ENCODE measurements at regions not wholly inside any gene's neighbourhood (a gene's known extent, or its start where the extent isn't known, plus 50 kb on each side); places are given as distances from the start of the nearest gene placed in this dataset.
A peak's percentile ranks its signal among the peaks of the same experiment; 100 is the strongest.

- TF ChIP-seq PREB (CRISPR knock-in tag; IDR thresholded peaks at IDR 0.05) = no peak
- TF ChIP-seq CCDC6 (CRISPR knock-in tag; IDR thresholded peaks at IDR 0.05) = no peak
- TF ChIP-seq ZEB1 (IDR thresholded peaks at IDR 0.05; ENCODE audit: insufficient replicate concordance, low read depth) = no peak
- TF ChIP-seq ZNF513 (CRISPR knock-in tag; conservative IDR thresholded peaks at IDR 0.05) = no peak
- no peak for TF ChIP-seq SP140L (CRISPR knock-in tag; IDR thresholded peaks at IDR 0.05; ENCODE audit: borderline replicate concordance)
- peak; percentile 100 for TF ChIP-seq RXRB (CRISPR knock-in tag; IDR thresholded peaks at IDR 0.05; ENCODE audit: borderline replicate concordance)
- TF ChIP-seq BCL3 (CRISPR knock-in tag; IDR thresholded peaks at IDR 0.05) = no peak
- TF ChIP-seq ZFP1 (CRISPR knock-in tag; IDR thresholded peaks at IDR 0.05) = peak; percentile 89
- TF ChIP-seq ZNF615 (CRISPR knock-in tag; IDR thresholded peaks at IDR 0.05; ENCODE audit: borderline replicate concordance) = no peak
- no peak for TF ChIP-seq ZSCAN29 (CRISPR knock-in tag; conservative IDR thresholded peaks at IDR 0.05)
- TF ChIP-seq THRA (CRISPR knock-in tag; IDR thresholded peaks at IDR 0.05; ENCODE audit: borderline replicate concordance) = peak; percentile 100
- no peak for TF ChIP-seq CAMTA2 (CRISPR knock-in tag; IDR thresholded peaks at IDR 0.05; ENCODE audit: borderline replicate concordance)
- TF ChIP-seq ZNF710 (CRISPR knock-in tag; IDR thresholded peaks at IDR 0.05; ENCODE audit: borderline replicate concordance) = no peak
- TF ChIP-seq ZMYM3 (CRISPR knock-in tag; IDR thresholded peaks at IDR 0.05) = no peak
- TF ChIP-seq FOXC1 (CRISPR knock-in tag; IDR thresholded peaks at IDR 0.05; ENCODE audit: borderline replicate concordance) = no peak
- no peak for TF ChIP-seq MBNL3 (CRISPR knock-in tag; conservative IDR thresholded peaks at IDR 0.05)
- TF ChIP-seq RXRA (CRISPR knock-in tag; IDR thresholded peaks at IDR 0.05) = peak; percentile 68; the same call in 1 of the 2 replicates
- no peak for TF ChIP-seq ZNF589 (CRISPR knock-in tag; conservative IDR thresholded peaks at IDR 0.05)
- TF ChIP-seq ATF7-NPFF (CRISPR knock-in tag; IDR thresholded peaks at IDR 0.05; ENCODE audit: low read depth) = no peak
- peak; percentile 80; the same call in 1 of the 2 replicates for TF ChIP-seq NKX3-1 (CRISPR knock-in tag; IDR thresholded peaks at IDR 0.05)
- TF ChIP-seq TBP (CRISPR knock-in tag; IDR thresholded peaks at IDR 0.05) = no peak
- peak; percentile 71 for TF ChIP-seq RARA (CRISPR knock-in tag; IDR thresholded peaks at IDR 0.05)
- TF ChIP-seq HOXA7 (CRISPR knock-in tag; IDR thresholded peaks at IDR 0.05) = no peak
- peak; percentile 95 for TF ChIP-seq JUN (CRISPR knock-in tag; IDR thresholded peaks at IDR 0.05)
Measured at GRCh38 chr6:144415014-144415413, 129.9 kb downstream of the UTRN start (continued).

Measured in HepG2 (cell line).